MM.1S (cell line): ENCODE measurements at regions not wholly inside any gene's neighbourhood (a gene's known extent, or its start where the extent isn't known, plus 50 kb on each side); places are given as distances from the start of the nearest gene placed in this dataset.
"Not testable (repeated sequence)": the region's sequence is repeated elsewhere in the genome, so short reads cannot be mapped to it uniquely, and the experiment has no call there.

Experiments used
- DNase-seq: peaks from one replicate; pipeline ENCODE4 v3.0.0-alpha.2; 2015
- H2AFZ ChIP-seq: fragments of 300-600 bp; sonication (generic); 2 replicates; pipeline ENCODE4 v1.6.0; 2016; ENCODE audit warnings: antibody characterized with exemption, low read length
- H3F3A ChIP-seq: fragments of 300-600 bp; sonication (generic); 2 replicates; pipeline ENCODE4 v1.6.1; 2016; ENCODE audit warnings: mild to moderate bottlenecking, antibody characterized with exemption, low read length, moderate library complexity, mixed read lengths; ENCODE audit not compliant: insufficient read depth
- H3K27ac ChIP-seq: fragments of 300-600 bp; sonication (generic); 2 replicates; pipeline ENCODE4 v1.5.1; 2016; ENCODE audit warnings: mild to moderate bottlenecking, low read length
- H3K27me3 ChIP-seq: fragments of 300-600 bp; sonication (generic); replicated peaks from 2 replicates; pipeline ENCODE4 v1.6.0; 2016; ENCODE audit warnings: low read length; ENCODE audit not compliant: insufficient read depth
- H3K36me3 ChIP-seq: fragments of 300-600 bp; sonication (generic); replicated peaks from 2 replicates; pipeline ENCODE4 v1.6.1; 2016; ENCODE audit warnings: mild to moderate bottlenecking, low read length, mixed read lengths; ENCODE audit not compliant: insufficient read depth
- H3K4me1 ChIP-seq: fragments of 300-600 bp; sonication (generic); 2 replicates; pipeline ENCODE4 v1.6.1; 2016; ENCODE audit warnings: low read length, mixed read lengths
- H3K4me2 ChIP-seq: fragments of 300-600 bp; sonication (generic); 2 replicates; pipeline ENCODE4 v1.6.0; 2016; ENCODE audit warnings: low read depth, low read length
- H3K4me3 ChIP-seq: fragments of 300-600 bp; sonication (generic); 2 replicates; pipeline ENCODE4 v1.5.1; 2016; ENCODE audit warnings: low read length, mixed read lengths
- H3K79me2 ChIP-seq: fragments of 300-600 bp; sonication (generic); 2 replicates; pipeline ENCODE4 v1.6.1; 2016; ENCODE audit warnings: mixed run types, low read length, mixed read lengths
- H3K9ac ChIP-seq: fragments of 300-600 bp; sonication (generic); 2 replicates; pipeline ENCODE4 v1.6.1; 2016; ENCODE audit warnings: low read length, mixed read lengths
- H3K9me2 ChIP-seq: fragments of 300-600 bp; sonication (generic); replicated peaks from 2 replicates; pipeline ENCODE4 v1.6.1; 2016; ENCODE audit warnings: mild to moderate bottlenecking, low read length, mixed read lengths; ENCODE audit not compliant: insufficient read depth
- H3K9me3 ChIP-seq: fragments of 300-600 bp; sonication (generic); replicated peaks from 2 replicates; pipeline ENCODE4 v1.6.1; 2016; ENCODE audit warnings: mild to moderate bottlenecking, low read length, mixed read lengths; ENCODE audit not compliant: insufficient read depth
- H4K20me1 ChIP-seq: fragments of 300-600 bp; sonication (generic); 2 replicates; pipeline ENCODE4 v1.6.1; 2016; ENCODE audit warnings: mild to moderate bottlenecking, low read length, moderate library complexity, mixed read lengths; ENCODE audit not compliant: insufficient read depth
- EZH2 ChIP-seq: fragments of 300-600 bp; sonication (generic); optimal IDR thresholded peaks from 2 replicates; pipeline ENCODE3; 2017; ENCODE audit warnings: low read depth, mild to moderate bottlenecking, antibody characterized with exemption, low read length, mixed read lengths
- EZH2phosphoT487 ChIP-seq: fragments of 300-600 bp; sonication (generic); IDR thresholded peaks from 2 replicates; pipeline ENCODE4 v1.6.1; 2018; ENCODE audit warnings: antibody characterized with exemption, low read length
- TF ChIP-seq, protein P1 (sequence below): fragments of 300-600 bp; sonication (generic); IDR thresholded peaks from 2 replicates; pipeline ENCODE4 v1.5.1; 2016; ENCODE audit warnings: antibody characterized with exemption, low read length, mixed read lengths

GRCh38 chr1:203565049-203565448 lies 61.6 kb upstream of the ATP2B4 start:
- Histone ChIP-seq H4K20me1 (no peaks in the 10 kb centered on the region), H3K9me2 (no peaks in the 10 kb centered on the region), H3K36me3 (no peaks in the 10 kb centered on the region), H3K9me3 (no peaks in the 10 kb centered on the region), H3K9ac (no peak overlapping the region), H2AFZ (no peak overlapping the region), H3K4me2 (no peak overlapping the region), H3F3A (no peaks in the 10 kb centered on the region), H3K4me3 (no peak overlapping the region), H3K27me3 (no peaks in the 10 kb centered on the region), H3K4me1 (no peaks in the 10 kb centered on the region), H3K27ac (no peak overlapping the region), H3K79me2 (no peaks in the 10 kb centered on the region)
- TF ChIP-seq EZH2 (no peak), EZH2phosphoT487 (no peak)
- DNase-seq = no peak

- H3K27me3 ChIP-seq = no peaks in the 10 kb centered on the region
- no peak overlapping the region for H3K27ac ChIP-seq
- no peak overlapping the region for H3K4me3 ChIP-seq
- no peaks in the 10 kb centered on the region for H3K4me1 ChIP-seq
- H3K9me2 ChIP-seq = no peaks in the 10 kb centered on the region
- TF ChIP-seq, protein P1, sequence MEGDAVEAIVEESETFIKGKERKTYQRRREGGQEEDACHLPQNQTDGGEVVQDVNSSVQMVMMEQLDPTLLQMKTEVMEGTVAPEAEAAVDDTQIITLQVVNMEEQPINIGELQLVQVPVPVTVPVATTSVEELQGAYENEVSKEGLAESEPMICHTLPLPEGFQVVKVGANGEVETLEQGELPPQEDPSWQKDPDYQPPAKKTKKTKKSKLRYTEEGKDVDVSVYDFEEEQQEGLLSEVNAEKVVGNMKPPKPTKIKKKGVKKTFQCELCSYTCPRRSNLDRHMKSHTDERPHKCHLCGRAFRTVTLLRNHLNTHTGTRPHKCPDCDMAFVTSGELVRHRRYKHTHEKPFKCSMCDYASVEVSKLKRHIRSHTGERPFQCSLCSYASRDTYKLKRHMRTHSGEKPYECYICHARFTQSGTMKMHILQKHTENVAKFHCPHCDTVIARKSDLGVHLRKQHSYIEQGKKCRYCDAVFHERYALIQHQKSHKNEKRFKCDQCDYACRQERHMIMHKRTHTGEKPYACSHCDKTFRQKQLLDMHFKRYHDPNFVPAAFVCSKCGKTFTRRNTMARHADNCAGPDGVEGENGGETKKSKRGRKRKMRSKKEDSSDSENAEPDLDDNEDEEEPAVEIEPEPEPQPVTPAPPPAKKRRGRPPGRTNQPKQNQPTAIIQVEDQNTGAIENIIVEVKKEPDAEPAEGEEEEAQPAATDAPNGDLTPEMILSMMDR = no peak
- no peak for TF ChIP-seq EZH2phosphoT487
- TF ChIP-seq EZH2 = no peak
- no peaks in the 10 kb centered on the region for H3K79me2 ChIP-seq
- H3F3A ChIP-seq = no peaks in the 10 kb centered on the region
- H3K36me3 ChIP-seq = no peaks in the 10 kb centered on the region
- DNase-seq = no peak
- H3K9ac ChIP-seq = no peak overlapping the region
- H4K20me1 ChIP-seq = no peaks in the 10 kb centered on the region
- no peaks in the 10 kb centered on the region for H3K9me3 ChIP-seq
- H3K4me2 ChIP-seq = no peak overlapping the region
- 0 out of 2 replicates have a peak overlapping the region, but pooled peaks have one; percentile 0 for H2AFZ ChIP-seq
Observed at GRCh38 chr1:203565981-203566380, 60.7 kb upstream of the ATP2B4 start.

DNA sequence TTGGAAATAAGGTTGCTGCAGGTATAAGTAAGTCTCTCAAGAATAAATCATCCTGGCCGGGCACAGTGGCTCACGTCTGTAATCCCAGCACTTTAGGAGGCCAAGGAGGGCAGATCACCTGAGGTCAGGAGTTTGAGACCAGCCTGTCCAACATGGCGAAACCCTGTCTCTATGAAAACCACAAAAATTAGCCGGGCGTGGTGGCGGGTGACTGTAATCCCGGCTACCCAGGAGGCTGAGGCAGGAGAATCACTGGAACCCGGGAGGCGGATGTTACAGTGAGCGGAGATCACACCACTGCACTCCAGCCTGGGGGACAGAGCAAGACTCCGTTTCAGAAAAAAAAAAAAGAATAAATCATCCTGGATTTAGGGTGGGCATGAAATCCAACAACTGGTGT lies 59.7 kb upstream of the ATP2B4 start:
- H3K9me3 ChIP-seq, H3K79me2 ChIP-seq, H3F3A ChIP-seq, H3K9ac ChIP-seq, H3K4me3 ChIP-seq, H3K4me1 ChIP-seq, H3K36me3 ChIP-seq, H3K27ac ChIP-seq, H3K27me3 ChIP-seq, H3K4me2 ChIP-seq, H2AFZ ChIP-seq, H3K9me2 ChIP-seq, H4K20me1 ChIP-seq, DNase-seq: not testable (repeated sequence)

- no peaks in the 10 kb centered on the region for H3K9me3 ChIP-seq
- no peaks in the 10 kb centered on the region for H3K9me2 ChIP-seq
- no peaks in the 10 kb centered on the region for H3F3A ChIP-seq
- no peaks in the 10 kb centered on the region for H3K27me3 ChIP-seq
- DNase-seq = no peak
- no peak overlapping the region for H3K4me2 ChIP-seq
- no peak overlapping the region for H3K27ac ChIP-seq
- H2AFZ ChIP-seq = no peak overlapping the region
- no peaks in the 10 kb centered on the region for H3K4me1 ChIP-seq
- no peak overlapping the region for H3K9ac ChIP-seq
- no peaks in the 10 kb centered on the region for H3K79me2 ChIP-seq
- no peaks in the 10 kb centered on the region for H3K36me3 ChIP-seq
- TF ChIP-seq, protein P1 = no peak
- TF ChIP-seq EZH2 (no peak), EZH2phosphoT487 (no peak)
- no peak overlapping the region for H3K4me3 ChIP-seq
- no peaks in the 10 kb centered on the region for H4K20me1 ChIP-seq
Observed at GRCh38 chr1:203567596-203567995, 59.0 kb upstream of the ATP2B4 start.
